Endothelial cell of umbilical vein (primary cell): ENCODE measurements at regions not wholly inside any gene's neighbourhood (a gene's known extent, or its start where the extent isn't known, plus 50 kb on each side); places are given as distances from the start of the nearest gene placed in this dataset.

Experiments
- BruUV-seq: library from RNA; stranded (reverse); fragments of 400-500 nt; replicated peaks from 2 replicates; lab custom pipeline; 2021; lab: Mats Ljungman, UMichigan
- CTCF ChIA-PET: fragments of 300-600, 350-600 bp; sonication (Branson Sonifier 250); formaldehyde crosslinking; loops from one replicate; lab custom pipeline; 2021; ENCODE audit warnings: antibody characterized with exemption, inconsistent platforms; lab: Charles Lee
- POLR2A ChIA-PET: fragments of 300-600, 350-600 bp; sonication (Branson Sonifier 250); formaldehyde crosslinking; loops from one replicate; lab custom pipeline; 2021; ENCODE audit warnings: antibody characterized with exemption, inconsistent platforms; lab: Charles Lee
- DNase-seq: peaks from one replicate; pipeline ENCODE4 v3.0.0-alpha.2; 2011; ENCODE audit warnings: low read depth, low spot score
- FAIRE-seq: peaks from 2 replicates; lab custom pipeline; 2011; peaks lifted over from hg19 to GRCh38; lab: Jason Lieb, UNC
- H2AFZ ChIP-seq: 2 replicates; pipeline ENCODE4 v1.6.0; 2012; ENCODE audit warnings: low read depth, low read length, control low read depth, inconsistent platforms
- H3K27ac ChIP-seq: 2 replicates; pipeline ENCODE4 v1.5.1; 2011; ENCODE audit warnings: low read depth, mild to moderate bottlenecking, control low read depth, low read length, moderate library complexity; ENCODE audit not compliant: insufficient read depth
- H3K27me3 ChIP-seq, 2 experiments: 2 replicates each; pipeline versions ENCODE4 v1.6.0 to v1.6.1; 2011; ENCODE audit warnings: low read length in 2 of 2, mixed read lengths in 1 of 2; ENCODE audit not compliant: control insufficient read depth in 2 of 2, insufficient read depth in 2 of 2
- H3K36me3 ChIP-seq, 2 experiments: 2 replicates in 1 of 2; 3 replicates in 1 of 2; pipeline ENCODE4 v1.5.1; 2011; ENCODE audit warnings: low read length in 2 of 2, mild to moderate bottlenecking in 1 of 2, moderate library complexity in 1 of 2; ENCODE audit not compliant: control insufficient read depth in 2 of 2, insufficient read depth in 2 of 2; ENCODE audit errors: extremely low read depth in 1 of 2
- H3K4me1 ChIP-seq: 3 replicates; pipeline ENCODE4 v1.5.1; 2011; ENCODE audit warnings: mild to moderate bottlenecking, low read length; ENCODE audit not compliant: control insufficient read depth, insufficient read depth; ENCODE audit errors: extremely low read depth
- H3K4me2 ChIP-seq: 2 replicates; pipeline ENCODE4 v1.6.1; 2011; ENCODE audit warnings: low read length, control low read depth, mixed read lengths; ENCODE audit not compliant: insufficient read depth
- H3K4me3 ChIP-seq, 3 experiments: fragments of 200-600 bp in 1 of 3; sonication (generic), shearing (Covaris generic) in 1 of 3; replicated peaks in 1 of 3; 2 replicates each; pipeline ENCODE4 v1.5.1; 2011 to 2016; ENCODE audit warnings: control low read depth in 3 of 3, low read length in 3 of 3, mild to moderate bottlenecking in 2 of 3, inconsistent platforms in 1 of 3, low read depth in 1 of 3, moderate library complexity in 1 of 3; ENCODE audit not compliant: insufficient read depth in 1 of 3
- H3K79me2 ChIP-seq: 2 replicates; pipeline ENCODE4 v1.6.0; 2012; ENCODE audit warnings: low read length, inconsistent platforms; ENCODE audit not compliant: control insufficient read depth, insufficient read depth
- H3K9ac ChIP-seq: replicated peaks from 2 replicates; pipeline ENCODE3; 2011; ENCODE audit warnings: low read length, control low read depth; ENCODE audit not compliant: insufficient read depth; ENCODE audit errors: extremely low read depth
- H3K9me1 ChIP-seq: replicated peaks from 3 replicates; pipeline ENCODE4 v1.6.0; 2011; ENCODE audit warnings: mild to moderate bottlenecking, low read length; ENCODE audit not compliant: control insufficient read depth, insufficient read depth; ENCODE audit errors: extremely low read depth
- H3K9me3 ChIP-seq: replicated peaks from 2 replicates; pipeline ENCODE4 v1.5.1; 2012; ENCODE audit warnings: low read length, inconsistent platforms; ENCODE audit not compliant: control insufficient read depth, insufficient read depth
- H4K20me1 ChIP-seq: replicated peaks from 2 replicates; pipeline ENCODE3; 2011; ENCODE audit warnings: mild to moderate bottlenecking, low read length; ENCODE audit not compliant: control insufficient read depth, insufficient read depth; ENCODE audit errors: extremely low read depth
- CTCF ChIP-seq, 2 donors: IDR thresholded peaks; 1 replicate in 1 of 2; 2 replicates in 1 of 2; pipeline ENCODE4 v1.5.1; 2011; ENCODE audit warnings: low read length in 2 of 2, mild to moderate bottlenecking in 2 of 2, moderate library complexity in 2 of 2, control low read depth in 1 of 2, inconsistent platforms in 1 of 2, low read depth in 1 of 2; ENCODE audit not compliant: insufficient read depth in 1 of 2; ENCODE audit errors: extremely low read depth in 1 of 2
- EZH2 ChIP-seq: IDR thresholded peaks from 2 replicates; pipeline ENCODE4 v1.6.1; 2012; ENCODE audit warnings: borderline replicate concordance, low read depth, mild to moderate bottlenecking, moderate library complexity, low read length, inconsistent platforms; ENCODE audit not compliant: severe bottlenecking
- FOS ChIP-seq: IDR thresholded peaks from 2 replicates; pipeline ENCODE4 v1.6.1; 2011; ENCODE audit warnings: mild to moderate bottlenecking, low read length, moderate library complexity, borderline replicate concordance; ENCODE audit not compliant: insufficient read depth
- GATA2 ChIP-seq: IDR thresholded peaks from 2 replicates; pipeline ENCODE4 v1.7.0; 2011; ENCODE audit warnings: low read depth, mild to moderate bottlenecking, moderate library complexity, mixed read lengths, low read length; ENCODE audit not compliant: insufficient read length, insufficient read depth
- MAX ChIP-seq: IDR thresholded peaks from 2 replicates; pipeline ENCODE4 v1.6.1; 2011; ENCODE audit not compliant: insufficient read depth, insufficient read length
- POLR2A ChIP-seq: IDR thresholded peaks from 2 replicates; pipeline ENCODE4 v1.6.1; 2012; ENCODE audit warnings: low read depth, mild to moderate bottlenecking, control low read depth, low read length
- POLR2AphosphoS5 ChIP-seq: IDR thresholded peaks from 2 replicates; pipeline ENCODE4 v1.6.1; 2012; ENCODE audit warnings: low read depth, mild to moderate bottlenecking, control low read depth, low read length, moderate library complexity; ENCODE audit not compliant: insufficient read depth
- dilution Hi-C: fragments of 300-500 bp; cut with MboI; formaldehyde crosslinking; loops from one replicate; pipeline ENCODE4 v1.15.0; 2019; ENCODE audit warnings: low sequenced_read_pairs; ENCODE audit not compliant: extremely low pct_ligation_motif_present
- intact Hi-C: fragments of 100-400 bp; cut with micrococcal nuclease; formaldehyde crosslinking; loops from one replicate; pipeline ENCODE4 v1.10.0; 2022

- CTCF ChIA-PET = no interaction called here
Measured at GRCh38 chr11:38924644-38925043, 2326.6 kb upstream of the RAG2 start.

More at GRCh38 chr11:38924644-38925043, 2326.6 kb upstream of the RAG2 start:
- Histone ChIP-seq H3K9me1 (no peaks in the 10 kb centered on the region), H3K79me2 (no peaks in the 10 kb centered on the region), H3K4me3 (no peak overlapping the region), H3K9ac (no peak overlapping the region), H2AFZ (no peak overlapping the region), H3K4me2 (no peak overlapping the region), H3K27ac (no peak overlapping the region), H3K9me3 (peaks cover 3% of the 10 kb centered on the region), H3K36me3 (no peaks in the 10 kb centered on the region), H3K4me1 (no peaks in the 10 kb centered on the region), H3K27me3 (no peaks in the 10 kb centered on the region), H4K20me1 (no peaks in the 10 kb centered on the region)
- dilution Hi-C loops (no loop called here), intact Hi-C loops (no loop called here)
- FAIRE-seq (no peak), DNase-seq (no peak)
- no peak for TF ChIP-seq POLR2AphosphoS5
- no peak for TF ChIP-seq POLR2A
- TF ChIP-seq GATA2 = no peak
- no peak for TF ChIP-seq EZH2
- no peak for TF ChIP-seq FOS
- TF ChIP-seq MAX = no peak
- TF ChIP-seq CTCF (IDR thresholded peaks at IDR 0.05; ENCODE audit: extremely low read depth in 1 of 2, insufficient read depth in 1 of 2, low read depth in 1 of 2, low read length in 2 of 2) = no peak
- BruUV-seq = no TSS peak
- POLR2A ChIA-PET = no interaction called here
